ENCODE measurements at regions not wholly inside any gene's neighbourhood (a gene's known extent, or its start where the extent isn't known, plus 50 kb on each side); places are given as distances from the start of the nearest gene placed in this dataset.
A peak's percentile ranks its signal among the peaks of the same experiment; 100 is the strongest.

DNA sequence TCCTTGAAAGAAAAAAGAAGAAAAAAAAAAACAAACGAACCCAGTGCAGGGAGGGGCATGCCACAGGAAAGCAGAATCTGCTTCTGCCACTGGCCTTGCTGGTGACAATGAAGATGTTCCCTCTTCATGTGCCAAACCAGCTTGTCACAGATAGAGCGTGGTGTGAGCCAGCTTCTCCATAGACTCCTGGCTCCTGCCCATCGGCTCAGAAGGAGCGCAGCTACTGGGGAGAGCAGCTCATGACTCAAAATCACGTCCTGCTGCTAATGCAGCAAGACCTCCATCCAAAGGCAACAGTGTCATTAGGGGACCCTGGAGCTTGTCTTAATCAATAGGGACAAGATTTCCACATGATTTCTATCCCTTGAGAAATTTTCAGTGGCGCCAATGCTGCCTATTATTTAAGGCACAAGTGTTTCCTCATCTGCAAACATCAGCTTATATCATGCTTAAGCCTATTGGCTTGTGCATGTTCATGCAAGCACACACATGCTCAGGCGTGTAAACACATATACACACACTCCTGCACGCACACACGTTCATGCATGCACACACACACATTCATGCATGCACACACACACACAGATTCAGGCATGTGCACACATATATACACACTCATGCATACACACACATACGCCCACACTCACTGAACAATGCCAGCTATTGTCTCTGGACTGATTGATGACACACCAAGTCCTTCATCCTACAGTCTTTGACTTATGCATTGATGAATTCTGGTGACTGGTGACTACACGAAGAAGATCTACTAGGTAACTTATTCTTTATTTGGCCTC lies 682.0 kb upstream of the ID2 start:
- DNase-seq = no peak

DNA sequence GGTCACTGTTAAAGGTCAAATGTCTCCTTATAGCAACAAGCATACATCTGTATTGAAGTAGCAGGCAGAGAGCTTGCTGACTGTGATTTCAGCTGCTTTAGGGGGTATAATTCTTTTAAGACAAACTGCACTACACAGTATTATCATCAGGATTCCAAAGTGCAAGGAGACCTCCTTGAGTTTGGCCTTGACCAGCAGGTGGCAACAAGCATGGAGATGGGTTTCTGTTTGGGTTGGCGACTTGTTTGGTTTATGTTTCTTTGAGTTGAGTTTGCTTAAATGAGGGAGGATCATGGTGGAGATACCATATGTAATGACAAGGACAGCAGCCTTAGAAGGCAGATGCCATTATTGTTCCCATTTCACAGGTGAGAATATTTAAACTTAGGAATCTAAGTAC lies 681.0 kb upstream of the ID2 start:
- DNase-seq = no peak

DNA sequence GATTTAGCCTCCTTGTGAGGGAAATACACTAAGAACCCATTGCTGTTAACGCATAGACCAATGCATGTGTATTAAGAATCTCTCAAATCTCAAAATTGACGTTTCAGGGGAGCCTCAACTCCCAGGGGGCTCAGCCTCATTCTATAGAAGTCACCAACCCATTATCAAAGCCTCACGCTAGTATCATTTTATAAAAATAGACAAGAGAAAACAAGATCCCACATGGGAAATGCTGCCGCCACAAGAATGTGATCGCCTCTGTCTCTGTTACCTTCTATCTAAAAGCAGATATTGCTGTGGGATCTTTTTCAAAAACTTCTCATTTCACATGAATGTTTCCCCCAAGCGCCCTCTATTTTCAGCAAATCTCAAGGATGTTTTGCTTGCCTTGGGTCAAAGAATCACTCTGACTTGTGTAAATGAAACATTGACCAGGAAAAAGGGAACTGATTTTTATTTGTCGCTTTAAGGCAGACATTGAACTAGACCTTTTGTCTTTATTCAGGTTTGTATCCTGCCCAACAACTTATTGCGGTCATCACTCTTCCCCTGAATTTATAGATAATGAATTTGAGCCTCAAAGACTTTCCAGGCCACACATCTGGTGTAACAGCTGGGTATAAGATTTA lies 679.0 kb upstream of the ID2 start:
- DNase-seq = no peak

DNA sequence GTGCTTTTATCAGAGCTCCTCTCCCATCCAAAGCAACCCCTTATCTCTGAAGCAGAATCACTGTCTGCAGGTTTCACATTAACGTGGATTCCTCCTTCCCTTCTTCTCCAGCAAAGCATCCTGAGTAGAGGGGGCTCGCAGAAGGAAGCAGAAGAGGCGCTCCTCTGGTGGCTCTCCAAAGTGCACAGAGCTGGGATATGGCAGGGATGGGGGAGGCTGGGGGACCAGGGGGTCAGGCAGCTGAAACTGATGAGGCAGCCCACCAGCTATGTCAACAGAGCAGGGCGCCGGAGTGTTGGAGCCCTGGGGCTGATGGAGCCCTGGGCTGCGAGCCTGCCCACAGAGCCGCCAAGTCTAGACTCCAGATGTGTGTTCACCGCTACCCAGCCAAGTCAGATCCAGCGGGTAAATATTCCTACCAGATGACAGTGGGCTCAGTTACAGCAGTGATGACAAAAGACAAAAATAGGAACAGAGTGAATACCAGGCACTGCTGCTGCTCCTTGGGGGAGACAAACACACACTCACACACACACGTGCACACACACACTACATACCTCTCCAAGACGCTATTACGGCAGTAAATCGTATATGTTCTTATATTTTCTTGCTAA lies 678.3 kb upstream of the ID2 start:
- DNase-seq = peak; percentile 82 to 92 (median 91)

DNA sequence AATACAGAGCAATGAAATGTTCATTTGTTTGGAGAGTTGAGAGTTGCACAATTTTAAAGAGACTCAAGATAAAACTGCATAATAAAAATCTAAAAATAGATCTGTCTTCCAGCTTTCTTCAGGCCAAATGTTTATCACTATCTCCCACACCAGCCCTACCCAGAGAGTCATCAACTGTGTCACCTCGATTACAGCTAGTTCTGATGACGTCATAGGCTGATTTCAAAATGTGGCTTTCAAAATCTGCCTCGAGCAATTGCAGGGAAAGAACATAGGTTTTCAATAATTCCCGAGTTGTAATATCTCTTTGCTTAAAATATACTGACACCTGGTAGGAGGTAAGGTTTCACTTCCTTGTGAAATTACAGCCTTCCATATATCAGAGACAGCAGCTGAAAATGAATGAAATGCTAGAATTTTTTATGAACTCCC lies 677.6 kb upstream of the ID2 start:
- DNase-seq = peak; percentile 42 to 81 (median 67)

DNA sequence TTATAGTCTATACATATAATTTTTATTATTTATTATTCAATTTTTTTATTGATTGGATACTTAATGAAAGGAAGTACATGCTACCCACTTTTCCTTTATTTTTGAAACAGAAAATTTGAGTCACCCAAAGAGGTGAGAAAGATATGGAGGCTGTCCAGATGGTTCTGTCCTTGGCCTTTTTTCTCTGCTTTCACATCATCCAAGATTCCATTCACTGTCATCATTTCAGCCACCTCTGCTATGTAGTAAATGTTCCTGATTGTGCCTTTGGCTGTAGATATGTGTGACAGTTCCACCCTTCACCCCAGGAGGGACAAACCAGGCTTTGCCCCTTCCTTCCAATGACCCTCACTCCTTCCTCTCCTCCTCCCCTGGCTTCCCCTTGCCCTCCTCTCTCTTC lies 675.7 kb upstream of the ID2 start:
- no peak for DNase-seq

DNA sequence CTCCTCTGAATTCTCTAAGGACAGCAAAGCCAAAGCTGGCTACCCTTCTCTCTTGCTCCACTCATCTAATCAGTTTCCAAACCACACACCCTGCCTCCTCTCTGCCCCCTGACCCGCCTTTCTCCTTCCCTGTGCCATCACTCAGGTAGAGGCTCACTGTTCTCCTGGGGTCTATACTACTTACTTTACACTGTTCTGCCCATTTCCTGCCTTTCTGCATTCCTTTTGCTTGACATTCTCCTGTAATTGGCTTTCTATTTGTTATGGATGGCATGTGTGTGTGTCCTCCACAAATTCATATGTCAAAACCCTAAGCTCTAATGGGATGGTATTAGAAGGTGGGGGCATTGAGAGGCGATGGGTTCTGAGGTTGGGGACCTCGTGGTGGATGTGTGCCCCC lies 675.2 kb upstream of the ID2 start:
- no peak for DNase-seq

DNA sequence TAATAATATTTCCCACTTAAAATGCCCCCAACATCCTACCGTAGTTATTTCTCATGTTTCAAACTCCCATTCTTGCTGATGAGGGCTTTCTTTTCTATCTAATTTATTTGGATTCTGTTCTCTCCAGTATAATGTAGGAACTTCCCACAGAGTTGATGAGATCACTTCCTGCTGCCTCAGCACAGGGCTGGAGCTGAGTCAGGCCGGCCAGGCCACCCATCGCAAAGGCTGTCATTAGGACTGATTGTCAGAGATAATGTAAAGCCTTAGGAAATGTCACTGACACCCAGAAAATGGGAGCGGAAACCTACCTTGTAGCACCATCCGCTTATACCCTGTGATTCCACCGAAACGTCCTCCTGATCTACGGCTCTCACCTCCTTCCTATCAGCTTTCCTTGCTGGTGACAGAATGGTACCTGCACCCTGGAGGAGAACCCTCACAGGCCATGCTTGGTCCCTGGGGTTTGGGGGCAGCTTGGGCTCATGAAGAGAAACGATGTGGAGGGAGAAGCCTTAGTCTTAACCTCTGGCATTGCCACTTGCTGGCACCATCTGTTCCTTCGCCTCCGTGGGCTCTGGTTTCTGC lies 672.8 kb upstream of the ID2 start:
- DNase-seq = no peak

DNA sequence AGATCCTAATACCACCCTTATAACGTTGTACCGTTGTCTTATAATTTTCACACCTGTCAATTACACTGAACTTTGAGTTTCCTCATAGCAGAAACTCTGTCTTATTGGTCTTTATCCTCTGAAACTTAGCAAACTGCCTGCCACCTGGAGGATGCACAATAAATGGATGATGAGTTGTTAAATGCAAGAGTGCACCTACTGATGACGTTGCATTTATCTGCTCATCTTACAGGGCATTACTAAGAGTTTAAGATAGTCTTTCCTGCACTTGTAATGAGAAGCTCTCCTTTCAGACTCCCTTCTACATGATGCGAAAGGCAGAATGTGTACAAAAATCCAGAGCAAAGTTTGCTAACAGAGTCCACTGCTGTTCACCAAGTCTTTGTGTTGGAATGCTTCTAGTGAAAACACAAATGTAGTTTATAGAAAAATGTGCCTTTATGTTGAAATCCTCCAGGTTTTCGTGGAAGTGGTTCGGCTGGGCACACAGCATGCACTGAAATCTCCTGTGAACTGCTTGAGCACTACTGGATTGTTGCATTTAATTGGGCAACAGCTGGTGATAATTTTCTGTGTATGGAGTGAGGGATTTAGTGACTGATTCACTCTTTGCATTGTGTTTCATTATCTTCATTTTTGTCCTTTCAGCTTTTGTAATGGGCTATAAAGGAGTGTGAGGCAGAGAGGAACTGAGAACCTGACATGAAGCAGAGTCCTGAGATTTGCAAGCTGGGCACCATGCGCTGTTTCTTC lies 665.8 kb upstream of the ID2 start:
- DNase-seq = no peak

DNA sequence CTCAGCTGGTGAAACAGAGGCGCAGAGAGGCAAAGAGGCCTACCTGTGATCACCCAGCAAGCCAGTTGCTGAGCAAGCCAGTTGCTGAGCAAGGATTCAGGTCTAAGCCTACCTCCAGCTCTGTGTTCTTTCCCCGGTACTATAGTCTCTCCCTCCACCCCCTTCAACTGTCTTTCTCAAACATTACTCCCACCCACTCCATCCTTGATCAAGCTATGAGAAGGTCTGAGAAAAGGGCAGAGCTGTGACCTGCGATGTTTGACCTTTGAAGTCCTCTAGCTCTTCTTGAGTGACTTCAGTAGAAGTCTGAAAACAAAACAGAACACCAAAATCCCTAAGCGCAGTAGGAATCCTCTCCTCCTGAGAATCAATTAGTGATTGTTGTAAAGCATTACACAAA lies 665.2 kb upstream of the ID2 start:
- DNase-seq = no peak

DNA sequence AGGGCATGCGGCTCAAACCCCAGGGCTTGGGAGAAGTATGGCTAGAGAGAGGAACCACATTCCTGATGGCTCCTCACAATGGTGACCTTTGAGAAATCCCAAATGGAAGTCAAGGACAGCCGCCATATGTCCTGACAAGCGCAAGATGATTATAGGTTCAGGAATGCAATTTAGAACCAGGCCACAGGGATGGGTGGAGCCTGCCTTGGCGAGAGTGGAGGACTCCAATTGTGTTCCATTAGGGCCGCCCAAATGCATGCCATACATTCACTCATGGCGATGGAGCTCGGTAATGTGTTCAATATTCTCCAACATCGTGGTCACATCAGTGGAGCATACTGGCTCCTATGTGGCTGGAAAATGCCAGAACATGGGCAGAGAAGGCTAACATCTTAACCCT lies 662.9 kb upstream of the ID2 start:
- DNase-seq = no peak

DNA sequence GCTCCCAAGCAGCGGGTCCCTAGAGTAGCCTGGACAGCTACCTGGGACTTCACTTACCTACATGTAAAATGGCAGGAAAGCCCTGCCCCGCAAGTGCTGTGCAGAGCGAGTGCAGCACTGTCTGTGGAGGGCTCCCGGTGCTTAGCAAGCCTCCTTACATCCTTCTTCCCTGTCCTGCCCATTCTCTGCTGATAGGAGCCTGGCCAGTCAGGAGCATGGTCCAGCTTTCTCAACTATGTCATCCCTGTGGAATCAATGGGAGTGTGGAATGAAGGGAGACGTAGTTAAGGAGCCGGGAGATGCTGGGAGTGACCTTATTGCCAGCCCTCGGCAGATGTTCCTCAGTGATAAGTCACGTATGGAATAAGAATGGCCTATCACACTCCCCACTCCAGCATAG lies 661.9 kb upstream of the ID2 start:
- DNase-seq = no peak

DNA sequence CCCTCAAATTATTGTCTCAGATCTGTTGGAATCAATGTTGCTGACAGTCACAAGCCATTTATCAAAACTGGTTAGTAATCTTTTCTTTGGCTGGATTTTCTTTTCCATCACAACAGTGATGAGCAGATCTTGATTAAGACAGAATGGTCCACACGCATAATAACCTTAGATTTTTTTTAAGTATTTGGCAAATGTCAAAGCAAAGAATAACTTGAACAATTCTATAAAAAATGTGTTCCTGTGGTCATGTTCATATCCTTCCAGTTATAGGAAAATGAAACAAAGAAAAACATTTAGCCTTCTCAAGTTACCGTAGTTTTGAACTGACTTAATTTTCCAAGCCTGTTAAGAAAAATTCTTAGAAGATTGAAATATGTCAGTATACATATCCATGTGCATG lies 659.9 kb upstream of the ID2 start:
- peak in 1 of 3 donors; percentile 53 for DNase-seq

DNA sequence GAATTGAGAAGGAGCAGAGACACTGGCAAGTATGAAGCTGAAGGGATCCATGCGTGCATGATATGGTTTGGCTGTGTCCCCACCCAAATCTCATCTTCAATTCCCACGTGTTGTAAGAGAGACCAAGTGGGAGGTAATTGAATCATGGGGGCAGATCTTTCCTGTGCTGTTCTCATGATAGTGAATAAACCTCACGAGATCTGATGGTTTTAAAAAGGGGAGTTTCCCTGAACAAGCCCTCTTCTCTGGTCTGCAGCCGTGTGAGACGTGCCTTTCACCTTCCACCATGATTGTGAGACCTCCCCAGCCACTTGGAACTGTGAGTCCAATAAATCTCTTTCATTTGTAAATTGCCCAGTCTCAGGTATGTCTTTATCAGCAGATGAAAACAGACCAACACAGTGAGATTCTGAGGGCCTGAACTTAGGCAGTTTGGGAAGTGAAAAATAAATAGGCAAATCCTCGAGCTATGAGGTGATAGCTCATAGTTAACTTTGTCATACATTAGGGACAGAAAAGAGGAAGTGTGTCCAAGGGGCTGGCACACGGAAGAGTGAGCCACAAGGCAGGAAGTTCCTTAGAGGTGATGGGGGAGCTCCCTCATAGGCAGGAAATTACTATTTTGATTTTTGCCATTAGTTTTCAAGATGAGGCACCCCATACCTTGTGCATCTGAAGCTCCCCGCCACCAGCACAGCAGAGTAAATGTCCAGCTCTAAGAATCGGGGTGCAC lies 658.8 kb upstream of the ID2 start:
- no peak for DNase-seq

DNA sequence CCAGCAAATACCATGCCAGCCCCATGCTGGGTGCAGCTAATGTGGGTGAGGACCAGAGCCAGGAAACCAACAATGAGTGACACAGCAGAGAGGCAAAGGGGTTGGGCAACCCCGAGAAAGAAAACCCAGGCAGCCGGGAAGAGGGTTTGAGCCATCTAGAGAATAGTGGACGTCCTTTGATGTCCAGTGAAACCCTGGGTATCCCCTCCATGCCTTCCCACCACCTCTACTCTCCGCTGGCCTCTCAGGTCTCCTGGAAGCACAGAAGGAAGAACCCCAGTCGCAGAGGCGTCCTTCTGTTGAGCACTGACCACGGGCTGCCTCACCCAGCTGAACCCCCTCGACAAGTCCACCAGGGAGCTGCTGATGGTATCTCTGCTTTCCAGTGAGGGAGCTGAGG lies 657.4 kb upstream of the ID2 start:
- no peak for DNase-seq

DNA sequence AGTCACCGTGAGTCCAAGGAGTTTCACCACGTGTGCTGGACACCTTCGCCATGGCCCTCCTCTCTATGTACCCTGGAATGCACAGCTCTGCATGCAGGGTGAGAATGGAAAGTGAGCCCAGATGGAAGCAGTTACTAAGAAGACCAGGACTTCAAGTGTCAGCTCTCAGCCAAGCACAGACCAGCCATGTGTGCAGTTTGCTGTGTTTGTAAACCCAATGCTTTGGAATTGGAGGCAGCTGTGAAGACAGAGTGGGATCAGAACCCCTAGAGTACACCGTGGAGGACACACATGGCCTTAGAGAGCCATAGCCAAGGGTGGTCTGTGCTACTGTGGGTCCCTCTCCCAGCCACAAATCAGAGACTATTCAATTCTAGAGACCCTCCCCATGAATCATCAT lies 655.5 kb upstream of the ID2 start:
- no peak for DNase-seq

DNA sequence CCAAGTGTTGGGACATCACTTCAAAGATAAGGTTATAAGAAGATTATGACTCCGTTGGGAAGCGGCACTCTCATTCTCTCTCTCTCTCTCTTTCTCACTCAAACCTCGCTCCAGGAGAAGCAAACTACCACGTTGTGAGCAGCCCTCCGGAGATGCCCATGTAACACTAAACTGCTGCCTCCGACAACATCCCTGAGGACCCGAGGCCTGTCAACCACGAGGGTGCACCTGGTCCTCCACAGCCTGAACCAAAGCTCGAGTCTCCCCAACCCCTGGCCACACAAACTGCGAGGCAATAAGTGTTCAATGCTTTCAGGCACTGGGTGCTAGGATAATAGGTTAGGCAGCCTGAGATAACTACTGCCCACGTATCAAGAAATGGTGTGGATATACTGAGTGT lies 654.5 kb upstream of the ID2 start:
- no peak for DNase-seq

DNA sequence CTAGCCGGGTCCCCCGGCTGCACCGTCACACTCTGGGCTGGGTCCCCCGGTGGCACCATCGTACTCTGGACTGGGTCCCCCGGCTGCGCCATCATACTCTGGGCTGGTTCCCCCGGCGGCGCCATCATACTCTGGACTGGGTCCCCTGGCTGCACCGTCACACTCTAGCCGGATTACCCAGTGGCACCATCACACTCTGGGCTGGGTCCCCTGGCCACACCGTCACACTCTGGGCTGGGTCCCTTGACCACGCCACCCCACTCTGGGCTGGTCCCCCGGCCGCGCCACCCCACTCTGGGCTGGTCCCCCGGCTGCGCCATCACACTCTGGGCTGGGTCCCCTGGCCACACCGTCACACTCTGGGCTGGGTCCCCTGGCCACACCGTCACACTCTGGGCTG lies 653.8 kb upstream of the ID2 start:
- DNase-seq = no peak

DNA sequence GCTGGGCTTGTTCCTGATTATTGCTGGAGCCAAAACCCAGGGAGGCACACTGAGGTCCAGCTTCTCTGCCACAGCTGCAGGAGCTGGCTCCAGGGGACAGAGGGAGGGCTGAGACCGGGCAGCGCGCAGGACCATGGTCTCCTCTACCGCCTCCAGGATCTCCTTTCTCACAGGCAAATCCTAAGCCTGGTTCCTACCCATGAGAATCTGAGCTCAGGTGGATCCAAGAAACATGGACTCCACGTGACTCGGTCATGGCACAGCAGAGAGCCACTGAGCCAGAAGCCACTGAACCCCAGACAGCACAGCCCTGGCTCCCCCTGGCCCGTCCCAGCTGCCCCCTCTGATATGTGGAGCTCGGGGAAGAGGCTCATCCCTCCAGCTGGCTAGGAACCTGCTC lies 653.4 kb upstream of the ID2 start:
- no peak for DNase-seq

DNA sequence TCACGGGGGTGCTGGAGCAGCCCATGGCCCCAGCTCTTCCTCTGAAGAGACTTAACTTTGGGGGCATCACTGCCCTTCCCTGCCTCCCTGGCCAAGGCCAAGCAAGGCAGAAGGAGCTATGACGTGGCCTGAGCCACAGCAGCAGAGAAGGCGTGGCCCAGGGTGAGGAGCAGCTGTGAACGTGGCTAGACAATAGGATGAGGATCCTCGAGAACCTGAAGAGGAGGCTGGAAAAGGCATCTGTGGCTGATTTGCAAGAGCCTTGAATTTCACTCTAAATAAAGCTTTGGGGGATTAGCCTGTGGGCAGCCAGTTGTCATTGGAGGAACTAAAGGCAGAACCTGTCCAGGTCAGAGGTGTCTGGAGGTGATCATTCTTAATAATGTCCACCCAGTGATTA lies 652.9 kb upstream of the ID2 start:
- no peak for DNase-seq

DNA sequence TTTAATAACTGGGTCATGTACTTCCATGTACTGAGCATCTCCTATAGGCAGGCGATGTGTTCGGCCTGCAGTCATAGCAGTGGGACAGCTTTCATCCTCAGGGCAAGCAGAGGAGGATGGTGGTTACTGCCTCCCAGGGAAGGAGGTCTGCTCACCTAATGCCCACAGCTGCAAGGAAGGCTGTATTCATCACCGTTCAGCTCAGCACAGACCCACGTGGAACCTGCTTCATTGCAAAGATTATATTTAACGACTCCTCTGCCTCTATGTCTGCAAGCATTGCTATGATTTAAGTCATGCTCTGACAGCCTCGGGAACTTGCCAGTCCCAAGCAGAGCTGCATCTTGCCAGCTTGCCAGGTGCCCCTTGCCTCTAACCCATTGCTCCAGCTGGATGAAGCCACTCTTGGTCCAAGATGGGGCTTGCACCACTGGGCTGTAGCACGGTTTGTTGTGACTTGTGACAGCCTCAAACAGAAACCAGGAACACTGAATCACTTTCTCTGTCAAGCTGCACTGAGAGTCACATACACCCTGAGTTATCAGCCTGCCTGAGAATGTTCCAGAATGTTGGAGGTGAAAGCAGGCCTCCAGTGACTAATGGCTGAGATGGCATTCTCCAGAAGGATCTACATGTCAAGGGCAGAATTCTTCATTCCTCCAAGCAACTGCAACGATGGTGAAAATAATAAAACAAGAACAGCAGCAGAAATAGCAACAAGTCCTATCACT lies 651.1 kb upstream of the ID2 start:
- no peak for DNase-seq
